HepG2 (cell line): ENCODE measurements at regions not wholly inside any gene's neighbourhood (a gene's known extent, or its start where the extent isn't known, plus 50 kb on each side); places are given as distances from the start of the nearest gene placed in this dataset.

ENCODE experiments used
- ARNT ChIP-seq: fragments of 450-650 bp; IDR thresholded peaks from 2 replicates; pipeline ENCODE4 v1.6.1; 2017
- DR1 ChIP-seq: sonication (generic); formaldehyde crosslinking; IDR thresholded peaks from 2 replicates; pipeline ENCODE4 v1.8.0; 2021; ENCODE audit warnings: mild to moderate bottlenecking, missing genetic modification reagents, inconsistent platforms
- ELF3 ChIP-seq: IDR thresholded peaks from 2 replicates; pipeline ENCODE4 v1.6.1; 2016; ENCODE audit warnings: missing genetic modification reagents, missing compliant biosample characterization
- HOXD1 ChIP-seq: sonication (generic); formaldehyde crosslinking; IDR thresholded peaks from 2 replicates; pipeline ENCODE4 v1.5.0; 2020; ENCODE audit warnings: missing genetic modification reagents
- RXRA ChIP-seq: sonication (generic); formaldehyde crosslinking; IDR thresholded peaks from 2 replicates; pipeline ENCODE4 v1.5.1; 2020; ENCODE audit warnings: missing genetic modification reagents
- SMAD3 ChIP-seq: sonication (generic); formaldehyde crosslinking; IDR thresholded peaks from 2 replicates; pipeline ENCODE4 v1.4.0; 2020; ENCODE audit warnings: missing genetic modification reagents
- SNAI1 ChIP-seq: sonication (generic); formaldehyde crosslinking; IDR thresholded peaks from 2 replicates; pipeline ENCODE4 v1.5.0; 2020; ENCODE audit warnings: mild to moderate bottlenecking, missing genetic modification reagents, borderline replicate concordance
- STAG1 ChIP-seq: sonication (generic); formaldehyde crosslinking; IDR thresholded peaks from 2 replicates; pipeline ENCODE4 v1.4.0; 2020; ENCODE audit warnings: missing genetic modification reagents
- XRCC5 ChIP-seq: fragments of 200-400 bp; formaldehyde crosslinking; optimal IDR thresholded peaks from 2 replicates; pipeline ENCODE3; 2017; ENCODE audit warnings: mild to moderate bottlenecking, low read length
- YY1 ChIP-seq: IDR thresholded peaks from 2 replicates; pipeline ENCODE4 v1.6.1; 2011; ENCODE audit warnings: low read length, low read depth, moderate library complexity, mild to moderate bottlenecking; ENCODE audit not compliant: insufficient read depth, insufficient replicate concordance
- ZFP62 ChIP-seq: sonication (generic); formaldehyde crosslinking; IDR thresholded peaks from 2 replicates; pipeline ENCODE4 v1.4.0; 2020; ENCODE audit warnings: missing genetic modification reagents
- ZNF205 ChIP-seq: IDR thresholded peaks from 2 replicates; pipeline ENCODE4 v1.6.1; 2018; ENCODE audit warnings: missing biosample characterization, missing genetic modification reagents
- TF ChIP-seq, protein P1 (sequence below): sonication (generic); formaldehyde crosslinking; IDR thresholded peaks from 2 replicates; pipeline ENCODE4 v1.4.0; 2020; ENCODE audit warnings: missing genetic modification reagents
- TF ChIP-seq, protein P2 (sequence below): sonication (generic); formaldehyde crosslinking; IDR thresholded peaks from 2 replicates; pipeline ENCODE4 v1.5.1; 2020; ENCODE audit warnings: mild to moderate bottlenecking, moderate library complexity, missing genetic modification reagents
- TF ChIP-seq, protein P3 (sequence below): sonication (generic); formaldehyde crosslinking; IDR thresholded peaks from 2 replicates; pipeline ENCODE4 v1.5.0; 2020; ENCODE audit warnings: missing genetic modification reagents
- TF ChIP-seq, protein P4 (sequence below): sonication (generic); formaldehyde crosslinking; IDR thresholded peaks from 2 replicates; pipeline ENCODE4 v1.5.0; 2020; ENCODE audit warnings: mild to moderate bottlenecking, low read depth, missing genetic modification reagents, borderline replicate concordance

DNA sequence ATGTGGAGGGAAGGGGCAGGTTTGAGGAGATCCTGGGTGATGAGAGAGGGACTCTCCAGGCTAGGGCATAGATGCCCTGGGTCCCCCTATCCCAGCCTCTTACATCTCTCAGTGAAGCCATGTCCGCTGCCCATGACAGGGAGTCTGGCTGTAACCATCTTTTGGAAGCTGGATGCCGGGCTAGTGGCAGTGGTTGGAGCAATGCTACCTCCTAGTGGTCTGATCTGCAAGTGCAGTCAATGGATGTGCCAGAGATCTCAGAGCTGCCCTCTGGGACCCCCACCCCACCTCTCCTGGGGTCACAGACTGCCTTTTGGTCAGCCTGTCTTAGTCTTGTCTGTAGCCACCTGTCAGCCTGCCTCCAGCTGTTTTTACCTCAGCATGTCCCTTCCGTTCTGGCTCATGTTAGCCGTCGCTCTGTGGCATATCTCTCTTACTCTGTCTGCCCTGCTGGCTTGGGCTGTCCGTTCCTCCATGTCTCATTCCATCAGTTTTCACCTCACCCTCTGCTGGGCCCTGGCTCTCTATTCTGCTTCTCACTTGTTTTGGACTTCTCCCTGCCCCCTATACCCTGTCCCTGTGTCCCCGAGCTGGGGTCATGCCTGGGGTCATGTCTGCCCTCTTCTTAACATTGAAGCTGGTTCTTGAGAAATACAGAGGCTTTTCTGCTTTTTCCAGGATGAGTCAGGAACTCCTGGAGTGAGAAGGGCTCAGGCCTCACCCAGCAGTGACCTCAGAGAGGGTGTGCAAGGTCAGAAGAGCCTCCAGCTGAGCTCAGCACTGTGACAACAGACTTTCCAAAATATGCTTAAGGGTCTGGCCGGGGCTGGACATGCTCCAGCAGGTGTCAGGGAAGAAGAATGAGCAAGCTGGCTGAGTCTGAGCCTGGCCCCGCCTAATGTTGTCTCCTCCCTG lies 52.0 kb upstream of the THY1 start (continued):
- TF ChIP-seq, protein P1, sequence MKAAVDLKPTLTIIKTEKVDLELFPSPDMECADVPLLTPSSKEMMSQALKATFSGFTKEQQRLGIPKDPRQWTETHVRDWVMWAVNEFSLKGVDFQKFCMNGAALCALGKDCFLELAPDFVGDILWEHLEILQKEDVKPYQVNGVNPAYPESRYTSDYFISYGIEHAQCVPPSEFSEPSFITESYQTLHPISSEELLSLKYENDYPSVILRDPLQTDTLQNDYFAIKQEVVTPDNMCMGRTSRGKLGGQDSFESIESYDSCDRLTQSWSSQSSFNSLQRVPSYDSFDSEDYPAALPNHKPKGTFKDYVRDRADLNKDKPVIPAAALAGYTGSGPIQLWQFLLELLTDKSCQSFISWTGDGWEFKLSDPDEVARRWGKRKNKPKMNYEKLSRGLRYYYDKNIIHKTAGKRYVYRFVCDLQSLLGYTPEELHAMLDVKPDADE: no peak
- TF ChIP-seq ZFP62 (CRISPR knock-in tag) (no peak), HOXD1 (no peak), YY1 (peak; percentile 30), SNAI1 (no peak), XRCC5 (peak; percentile 16), RXRA (CRISPR knock-in tag) (0 out of 2 replicates have a peak, but pooled peaks have one; percentile 16), ELF3 (no peak), STAG1 (peak; percentile 86), ZNF205 (CRISPR knock-in tag) (no peak), SMAD3 (CRISPR knock-in tag) (no peak), DR1 (no peak), ARNT (no peak)
- TF ChIP-seq, protein P2, sequence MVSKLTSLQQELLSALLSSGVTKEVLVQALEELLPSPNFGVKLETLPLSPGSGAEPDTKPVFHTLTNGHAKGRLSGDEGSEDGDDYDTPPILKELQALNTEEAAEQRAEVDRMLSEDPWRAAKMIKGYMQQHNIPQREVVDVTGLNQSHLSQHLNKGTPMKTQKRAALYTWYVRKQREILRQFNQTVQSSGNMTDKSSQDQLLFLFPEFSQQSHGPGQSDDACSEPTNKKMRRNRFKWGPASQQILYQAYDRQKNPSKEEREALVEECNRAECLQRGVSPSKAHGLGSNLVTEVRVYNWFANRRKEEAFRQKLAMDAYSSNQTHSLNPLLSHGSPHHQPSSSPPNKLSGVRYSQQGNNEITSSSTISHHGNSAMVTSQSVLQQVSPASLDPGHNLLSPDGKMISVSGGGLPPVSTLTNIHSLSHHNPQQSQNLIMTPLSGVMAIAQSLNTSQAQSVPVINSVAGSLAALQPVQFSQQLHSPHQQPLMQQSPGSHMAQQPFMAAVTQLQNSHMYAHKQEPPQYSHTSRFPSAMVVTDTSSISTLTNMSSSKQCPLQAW (CRISPR knock-in tag): 0 out of 2 replicates have a peak, but pooled peaks have one; percentile 42
- TF ChIP-seq, protein P3, sequence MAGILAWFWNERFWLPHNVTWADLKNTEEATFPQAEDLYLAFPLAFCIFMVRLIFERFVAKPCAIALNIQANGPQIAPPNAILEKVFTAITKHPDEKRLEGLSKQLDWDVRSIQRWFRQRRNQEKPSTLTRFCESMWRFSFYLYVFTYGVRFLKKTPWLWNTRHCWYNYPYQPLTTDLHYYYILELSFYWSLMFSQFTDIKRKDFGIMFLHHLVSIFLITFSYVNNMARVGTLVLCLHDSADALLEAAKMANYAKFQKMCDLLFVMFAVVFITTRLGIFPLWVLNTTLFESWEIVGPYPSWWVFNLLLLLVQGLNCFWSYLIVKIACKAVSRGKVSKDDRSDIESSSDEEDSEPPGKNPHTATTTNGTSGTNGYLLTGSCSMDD (CRISPR knock-in tag): no peak
- TF ChIP-seq, protein P4, sequence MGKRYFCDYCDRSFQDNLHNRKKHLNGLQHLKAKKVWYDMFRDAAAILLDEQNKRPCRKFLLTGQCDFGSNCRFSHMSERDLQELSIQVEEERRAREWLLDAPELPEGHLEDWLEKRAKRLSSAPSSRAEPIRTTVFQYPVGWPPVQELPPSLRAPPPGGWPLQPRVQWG (CRISPR knock-in tag): no peak
